Urinary bladder (tissue), 3 donors: ENCODE measurements at regions not wholly inside any gene's neighbourhood (a gene's known extent, or its start where the extent isn't known, plus 50 kb on each side); places are given as distances from the start of the nearest gene placed in this dataset.
"Not testable (repeated sequence)": the region's sequence is repeated elsewhere in the genome, so short reads cannot be mapped to it uniquely, and the experiment has no call there.

Source experiments
- DNase-seq: peaks from one replicate; pipeline ENCODE4 v3.0.0-alpha.2; 2015; ENCODE audit errors: extremely low spot score
- H3K27ac ChIP-seq: one replicate; pipeline ENCODE4 v1.5.1; 2013; ENCODE audit warnings: low read depth, mild to moderate bottlenecking, moderate library complexity
- H3K36me3 ChIP-seq: one replicate; pipeline ENCODE4 v1.6.1; 2013; ENCODE audit warnings: mild to moderate bottlenecking, moderate library complexity; ENCODE audit not compliant: insufficient read depth
- H3K4me1 ChIP-seq: one replicate; pipeline ENCODE4 v1.6.1; 2013; ENCODE audit warnings: mild to moderate bottlenecking, moderate library complexity; ENCODE audit not compliant: insufficient read depth
- H3K4me3 ChIP-seq: one replicate; pipeline ENCODE4 v1.5.1; 2013; ENCODE audit warnings: low read depth, low read length
- WGBS: extraction: QIAGEN DNeasy Blood & Tissue Kit; methylation state at CpG from one replicate; pipeline ENCODE4 v1.1.7; 2013; 5-methylcytosine and 5-hydroxymethylcytosine counted together
- donor health status: healthy with polysubstance abuse.
- donor health status: healthy.

DNA sequence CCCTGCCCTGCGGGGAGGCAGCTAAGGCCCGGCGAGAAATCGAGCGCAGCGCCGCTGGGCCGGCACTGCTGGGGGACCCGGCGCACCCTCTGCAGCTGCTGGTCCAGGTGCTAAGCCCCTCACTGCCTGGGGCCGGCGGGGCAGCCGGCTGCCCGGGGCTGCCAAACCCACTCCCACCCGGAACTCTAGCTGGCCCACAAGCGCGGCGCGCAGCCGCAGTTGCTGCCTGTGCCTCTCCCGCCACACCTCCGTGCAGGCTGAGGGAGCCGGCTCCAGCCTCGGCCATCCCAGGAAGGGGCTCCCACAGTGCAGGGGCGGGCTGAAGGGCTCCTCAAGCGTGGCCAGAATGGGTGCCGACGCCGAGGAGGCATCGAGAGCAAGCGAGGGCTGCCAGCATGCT, 249.9 kb downstream of the FGF9 start:
- not testable (repeated sequence) for H3K36me3 ChIP-seq, DNase-seq, H3K4me1 ChIP-seq, H3K27ac ChIP-seq, H3K4me3 ChIP-seq
- 94% methylated on average over 31 of the region's 31 CpGs for WGBS

DNA sequence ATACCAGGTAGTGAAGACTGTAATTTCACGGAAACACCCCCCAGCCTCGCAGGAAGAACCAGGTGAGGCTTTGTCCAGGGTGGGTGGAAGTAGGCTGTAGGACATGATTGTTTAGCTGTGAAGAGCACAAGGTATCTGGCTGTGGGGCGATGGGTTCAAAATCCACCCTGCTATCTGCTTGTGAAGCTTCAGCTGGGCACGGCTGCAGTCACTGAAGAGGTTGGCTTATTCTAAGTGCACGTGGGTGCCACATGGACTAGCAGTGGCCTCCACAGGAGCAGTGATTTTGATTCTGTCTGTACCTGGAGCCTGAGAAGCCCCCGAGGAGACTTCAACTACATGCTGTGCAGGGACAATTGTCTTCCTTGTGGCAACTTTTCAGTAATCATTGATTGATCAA, 254.1 kb downstream of the FGF9 start:
- WGBS: 93% methylated on average over 6 of the region's 6 CpGs
- Histone ChIP-seq H3K36me3 (no peaks in the 10 kb centered on the region), H3K4me3 (no peak overlapping the region), H3K4me1 (no peaks in the 10 kb centered on the region), H3K27ac (no peak overlapping the region)
- DNase-seq: no peak

DNA sequence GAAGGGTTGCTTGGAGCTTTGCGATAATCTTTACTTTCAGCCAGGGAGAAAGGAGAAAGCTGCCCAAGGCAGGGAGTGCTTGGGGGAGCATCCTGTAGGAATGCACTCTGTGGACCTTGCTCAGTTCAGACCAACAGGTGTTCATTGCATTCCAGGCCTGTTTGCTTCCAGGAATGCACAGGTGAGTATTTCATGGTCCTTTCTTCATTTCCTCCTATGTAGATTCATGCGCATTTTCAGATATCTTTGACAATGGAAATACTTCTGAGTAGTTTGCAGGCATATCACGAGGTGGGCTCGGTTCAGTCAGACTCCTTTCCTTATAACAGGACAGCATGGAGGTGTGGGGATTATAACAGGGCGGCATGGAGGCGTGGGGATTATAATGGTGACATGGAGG, 254.8 kb downstream of the FGF9 start:
- H3K27ac ChIP-seq: no peak overlapping the region
- DNase-seq: no peak
- 95% methylated on average over 6 of the region's 6 CpGs for WGBS

DNA sequence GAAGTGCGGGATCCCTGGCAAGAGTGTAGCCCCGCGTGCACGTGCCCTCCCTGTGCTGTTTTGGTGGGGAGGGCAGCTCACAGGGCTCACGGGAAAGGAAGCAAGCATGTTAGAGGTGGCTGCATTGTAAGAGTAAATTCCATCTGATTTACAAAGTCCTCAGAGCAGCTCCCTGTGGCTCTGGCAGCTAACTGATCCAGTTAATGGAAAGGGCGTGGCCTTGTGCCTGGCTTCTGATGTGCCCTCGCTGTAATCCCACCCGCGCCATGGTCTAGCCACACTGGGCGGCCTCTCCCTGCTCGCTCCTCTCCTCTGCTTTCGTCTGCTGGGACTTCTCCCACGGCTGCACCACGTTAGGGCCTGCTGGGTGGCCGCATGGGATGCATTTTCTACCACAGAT, 258.5 kb downstream of the FGF9 start:
- no peaks in the 10 kb centered on the region for H3K4me1 ChIP-seq
- no peak for DNase-seq
- no peaks in the 10 kb centered on the region for H3K36me3 ChIP-seq
- no peak overlapping the region for H3K27ac ChIP-seq
- WGBS: 86% methylated on average over 15 of the region's 15 CpGs
- no peak overlapping the region for H3K4me3 ChIP-seq

More for the DNA sequence above, 254.8 kb downstream of the FGF9 start:
- H3K4me1 ChIP-seq: no peaks in the 10 kb centered on the region
- no peak overlapping the region for H3K4me3 ChIP-seq
- no peaks in the 10 kb centered on the region for H3K36me3 ChIP-seq

GRCh38 chr13:21930536-21930935, 259.7 kb downstream of the FGF9 start:
- DNase-seq: no peak
- 52% methylated on average over 6 of the region's 6 CpGs for WGBS
- H3K4me3 ChIP-seq: no peak overlapping the region
- no peaks in the 10 kb centered on the region for H3K36me3 ChIP-seq
- no peaks in the 10 kb centered on the region for H3K4me1 ChIP-seq
- no peak overlapping the region for H3K27ac ChIP-seq

DNA sequence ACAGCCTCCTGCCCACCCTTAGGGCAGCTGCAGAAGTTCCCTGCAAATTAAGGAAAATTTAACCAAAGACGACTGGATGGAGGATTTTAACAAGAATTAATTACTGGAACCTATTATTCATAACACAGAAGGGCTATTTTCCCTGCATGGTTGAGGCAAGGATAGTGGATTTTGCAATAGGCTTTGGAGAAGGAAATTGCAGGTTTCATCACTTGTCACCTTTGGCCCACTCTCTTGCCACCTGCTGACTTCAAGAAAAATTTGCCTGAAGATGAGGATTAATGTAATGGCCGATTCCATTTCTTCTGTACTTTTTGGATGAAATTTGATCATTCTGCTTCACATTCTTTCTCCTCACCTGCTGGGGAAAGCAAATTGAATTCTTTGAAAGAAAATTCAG, 261.7 kb downstream of the FGF9 start:
- no peak for DNase-seq
- no peaks in the 10 kb centered on the region for H3K4me1 ChIP-seq
- no peak overlapping the region for H3K27ac ChIP-seq
- H3K36me3 ChIP-seq: no peaks in the 10 kb centered on the region
- H3K4me3 ChIP-seq: no peak overlapping the region
- 88% methylated on average over 2 of the region's 2 CpGs for WGBS

DNA sequence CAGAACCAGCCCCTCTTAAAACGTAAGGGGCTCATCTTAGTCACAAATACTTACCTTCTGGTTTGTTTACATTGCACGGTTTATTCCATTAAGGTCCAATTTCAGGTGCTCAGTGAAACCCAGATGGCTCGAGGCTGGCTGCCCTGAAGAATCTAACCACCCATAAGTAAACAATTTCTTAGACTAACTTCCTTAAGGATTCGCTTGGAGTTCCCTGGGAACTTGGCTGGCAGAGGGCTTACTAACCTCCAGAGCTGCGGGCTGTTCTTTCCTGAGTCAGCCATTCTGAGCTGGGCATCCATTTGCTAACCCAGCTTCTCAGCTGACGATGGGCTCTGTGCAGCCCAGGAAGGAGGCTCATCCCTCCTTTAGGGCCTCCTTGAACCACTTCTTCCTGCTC, 262.1 kb downstream of the FGF9 start:
- Histone ChIP-seq H3K27ac (no peak overlapping the region), H3K36me3 (no peaks in the 10 kb centered on the region), H3K4me3 (no peak overlapping the region), H3K4me1 (no peaks in the 10 kb centered on the region)
- no peak for DNase-seq
- 74% methylated on average over 6 of the region's 6 CpGs for WGBS

- WGBS: 95% methylated on average over 9 of the region's 9 CpGs
- Histone ChIP-seq H3K4me3 (no peak overlapping the region), H3K27ac (no peak overlapping the region), H3K36me3 (no peaks in the 10 kb centered on the region), H3K4me1 (no peaks in the 10 kb centered on the region)
- DNase-seq: no peak
Measured at GRCh38 chr13:21934284-21934683, 263.4 kb downstream of the FGF9 start.

DNA sequence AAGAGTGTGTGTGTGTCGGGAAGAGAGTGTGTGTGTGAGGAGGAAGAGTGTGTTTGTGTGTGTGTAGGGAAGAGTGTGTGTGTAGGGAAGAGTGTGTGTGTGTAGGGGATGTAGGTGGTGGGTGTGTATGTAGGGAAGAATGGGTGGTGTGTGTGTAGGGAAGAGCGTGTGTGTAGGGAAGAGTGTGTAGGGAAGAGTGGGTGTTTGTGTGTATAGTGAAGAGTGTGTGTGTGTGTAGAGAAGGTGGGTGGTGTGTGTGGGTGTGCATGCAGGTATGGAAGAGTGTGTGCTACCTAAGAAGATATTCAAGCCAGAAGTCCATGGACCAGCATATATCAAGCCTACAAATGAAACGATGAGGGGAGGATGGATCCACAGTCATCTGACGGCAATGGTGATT, 265.8 kb downstream of the FGF9 start:
- H3K4me3 ChIP-seq: no peak overlapping the region
- 98% methylated on average over 4 of the region's 4 CpGs for WGBS
- H3K36me3 ChIP-seq: no peaks in the 10 kb centered on the region
- no peak for DNase-seq
- H3K27ac ChIP-seq: no peak overlapping the region
- no peaks in the 10 kb centered on the region for H3K4me1 ChIP-seq

GRCh38 chr13:21938168-21938567, 267.3 kb downstream of the FGF9 start:
- WGBS: 59% methylated on average over 6 of the region's 6 CpGs
- H3K4me1 ChIP-seq: no peaks in the 10 kb centered on the region

GRCh38 chr13:21938636-21939035, 267.8 kb downstream of the FGF9 start:
- no peak for DNase-seq
- 60% methylated on average over 7 of the region's 7 CpGs for WGBS
- Histone ChIP-seq H3K36me3 (no peaks in the 10 kb centered on the region), H3K4me1 (no peaks in the 10 kb centered on the region), H3K27ac (no peak overlapping the region), H3K4me3 (no peak overlapping the region)

More at GRCh38 chr13:21938168-21938567, 267.3 kb downstream of the FGF9 start:
- no peak overlapping the region for H3K27ac ChIP-seq
- H3K36me3 ChIP-seq: no peaks in the 10 kb centered on the region
- H3K4me3 ChIP-seq: no peak overlapping the region
- DNase-seq: no peak

DNA sequence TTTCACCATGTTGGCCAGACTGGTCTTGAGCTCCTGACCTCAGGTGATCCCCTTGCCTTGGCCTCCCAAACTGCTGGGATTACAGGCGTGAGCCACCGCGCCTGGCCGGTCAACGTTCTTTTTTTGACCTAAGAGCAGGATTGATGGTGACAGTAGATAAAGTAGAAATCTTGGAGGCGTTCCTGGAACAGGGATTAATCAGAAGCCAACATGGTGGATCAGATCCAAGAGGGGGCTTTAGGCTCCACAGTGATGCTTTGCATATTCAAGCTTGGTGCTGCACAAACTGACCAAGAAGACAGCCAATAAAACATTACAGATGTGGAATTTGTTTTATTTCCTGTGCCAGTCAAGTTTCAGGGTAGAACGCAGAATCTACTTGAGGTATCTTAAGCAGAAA, 271.2 kb downstream of the FGF9 start:
- WGBS: 43% methylated on average over 7 of the region's 7 CpGs
- H3K27ac ChIP-seq: no peak overlapping the region
- H3K4me1 ChIP-seq: no peaks in the 10 kb centered on the region
- H3K4me3 ChIP-seq: no peak overlapping the region
- H3K36me3 ChIP-seq: no peaks in the 10 kb centered on the region
- DNase-seq: no peak

GRCh38 chr13:21944610-21945009, 273.7 kb downstream of the FGF9 start:
- no peaks in the 10 kb centered on the region for H3K36me3 ChIP-seq
- no peaks in the 10 kb centered on the region for H3K4me1 ChIP-seq
- no peak for DNase-seq
- H3K27ac ChIP-seq: no peak overlapping the region
- no peak overlapping the region for H3K4me3 ChIP-seq

DNA sequence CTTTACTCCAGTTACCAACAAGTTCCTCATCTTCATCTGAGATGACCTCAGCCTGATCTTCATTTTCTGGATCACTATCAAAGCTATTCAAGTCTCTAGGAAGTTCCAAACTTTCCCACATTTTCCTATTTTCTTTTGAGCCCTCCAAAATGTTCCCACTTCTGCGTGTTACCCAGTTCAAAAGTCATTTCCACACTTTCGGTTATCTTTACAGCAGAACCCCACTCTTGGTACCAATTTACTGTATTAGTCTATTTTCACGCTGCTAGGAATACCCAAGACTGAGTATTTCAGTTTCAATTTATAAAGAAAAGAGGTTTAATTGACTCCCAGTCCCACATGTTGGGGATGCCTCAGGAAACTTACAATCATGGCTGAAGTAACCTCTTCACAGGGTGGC, 274.3 kb downstream of the FGF9 start:
- 96% methylated on average over 3 of the region's 3 CpGs for WGBS
- Histone ChIP-seq H3K27ac (no peak overlapping the region), H3K4me1 (no peaks in the 10 kb centered on the region), H3K36me3 (no peaks in the 10 kb centered on the region), H3K4me3 (no peak overlapping the region)
- DNase-seq: no peak

DNA sequence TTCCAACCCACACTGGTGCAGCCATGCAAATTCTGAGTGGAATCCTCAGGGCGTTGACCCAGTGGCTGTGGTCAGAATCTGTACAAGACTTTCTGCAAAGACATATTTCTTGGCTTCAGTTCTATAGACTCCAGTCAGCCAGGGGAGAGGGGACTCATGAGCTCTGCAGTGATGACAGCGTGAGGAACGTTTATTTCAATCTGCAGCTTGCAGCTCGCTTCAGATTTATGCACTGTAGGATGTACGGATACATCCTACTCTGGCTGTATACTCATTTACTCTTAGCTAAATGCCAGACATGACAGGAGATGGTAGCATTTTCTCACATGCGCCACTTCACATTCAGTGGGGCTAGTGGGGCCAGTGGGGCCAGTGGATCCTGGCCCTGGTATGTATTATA, 276.1 kb downstream of the FGF9 start:
- no peaks in the 10 kb centered on the region for H3K36me3 ChIP-seq
- H3K4me3 ChIP-seq: no peak overlapping the region
- H3K27ac ChIP-seq: no peak overlapping the region
- WGBS: 85% methylated on average over 6 of the region's 6 CpGs
- no peaks in the 10 kb centered on the region for H3K4me1 ChIP-seq
- no peak for DNase-seq
